Ovary (tissue), 7 donors: ENCODE measurements at regions not wholly inside any gene's neighbourhood (a gene's known extent, or its start where the extent isn't known, plus 50 kb on each side); places are given as distances from the start of the nearest gene placed in this dataset.

Source experiments
- DNase-seq, 5 donors: peaks; one replicate each; pipeline ENCODE4 v3.0.0-alpha.2; 2019 to 2020
- H3K27ac ChIP-seq, 2 donors: fragments of 200-600 bp; one replicate each; pipeline versions ENCODE4 v1.5.1 to v1.8.0; 2019 to 2022
- H3K27me3 ChIP-seq: fragments of 200-600 bp; one replicate; pipeline ENCODE4 v1.8.0; 2022
- H3K36me3 ChIP-seq: fragments of 200-600 bp; sonication (generic); one replicate; pipeline ENCODE4 v1.5.1; 2019
- H3K4me1 ChIP-seq: one replicate; pipeline ENCODE4 v1.8.1; 2013; ENCODE audit warnings: mild to moderate bottlenecking, moderate library complexity; ENCODE audit not compliant: insufficient read depth
- H3K4me3 ChIP-seq: fragments of 200-600 bp; sonication (generic); one replicate; pipeline ENCODE4 v1.5.1; 2017
- H3K9me3 ChIP-seq, 2 donors: fragments of 200-600 bp in 1 of 2; sonication (generic) in 1 of 2; one replicate each; pipeline versions ENCODE4 v1.5.1 to v1.8.1; 2013 to 2019; ENCODE audit warnings: mild to moderate bottlenecking in 1 of 2, moderate library complexity in 1 of 2
- EP300 ChIP-seq: sonication (generic); formaldehyde crosslinking; IDR thresholded peaks from one replicate; pipeline ENCODE4 v1.6.1; 2017; ENCODE audit warnings: antibody characterized with exemption
- POLR2A ChIP-seq: fragments of 450-650 bp; IDR thresholded peaks from one replicate; pipeline ENCODE4 v1.6.1; 2017; ENCODE audit warnings: antibody characterized with exemption, mild to moderate bottlenecking, moderate library complexity
- WGBS, 3 donors: extraction: QIAGEN DNeasy Blood & Tissue Kit in 1 of 3; methylation state at CpG; one replicate each; pipeline versions ENCODE4 v1.1.5 to v1.1.7; 2013 to 2017; 5-methylcytosine and 5-hydroxymethylcytosine counted together
- intact Hi-C, 4 donors: fragments of 100-400 bp; cut with DNase I; formaldehyde crosslinking; loops; one replicate each; pipeline versions ENCODE4 v1.11.0 to v1.15.1; 2022 to 2023
- TF ChIP-seq, protein P1 (sequence below), 3 donors: fragments of 450-650 bp in 2 of 3; fragments of 200-600 bp in 1 of 3; IDR thresholded peaks; one replicate each; pipeline versions ENCODE4 v1.5.1 to v1.8.0; 2016 to 2022; ENCODE audit warnings: antibody characterized with exemption in 3 of 3, mild to moderate bottlenecking in 1 of 3
- donor health status: DM: no; HTN: no; CAD: no; lungs with moderate emphysema.
- donor health status: DM: no; HTN: no; CAD: no.
- donor health status: Bipolar disorder and iron deficiency.
- donor health status: DM: no; HTN: no; CAD: no.
- donor health status: DM: yes; HTN: yes; CAD: no.

DNA sequence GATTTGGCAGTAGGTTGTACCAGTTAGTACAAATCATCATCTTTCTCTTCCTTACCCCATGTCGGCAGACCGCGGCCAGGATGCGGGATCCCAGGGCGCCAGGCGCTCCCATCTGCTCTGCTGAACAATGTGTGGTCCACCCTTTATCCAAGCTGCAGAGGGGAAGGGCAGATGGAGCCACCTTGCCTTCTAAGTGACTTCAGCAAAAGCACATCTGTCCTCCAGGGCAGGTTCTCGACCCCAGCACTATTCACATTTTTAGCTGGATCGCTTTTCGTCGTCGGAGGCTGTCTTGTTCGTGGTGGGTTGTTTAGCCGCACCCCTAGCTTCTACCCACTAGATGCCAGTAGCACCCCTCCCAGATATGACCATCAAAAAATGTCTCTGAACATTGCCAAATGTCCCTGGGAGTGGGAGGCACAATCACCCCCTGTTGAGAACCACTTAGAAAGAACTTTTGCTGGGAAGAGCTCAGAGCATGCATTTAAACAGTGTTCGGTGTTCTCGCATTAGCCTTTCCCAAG is 58.1 kb upstream of the SIM2 start:
- Histone ChIP-seq H3K27me3 (no peaks in the 10 kb centered on the region), H3K27ac (no peak overlapping the region), H3K9me3 (no peaks in the 10 kb centered on the region), H3K36me3 (no peaks in the 10 kb centered on the region), H3K4me1 (no peaks in the 10 kb centered on the region), H3K4me3 (no peak overlapping the region)
- TF ChIP-seq, protein P1, sequence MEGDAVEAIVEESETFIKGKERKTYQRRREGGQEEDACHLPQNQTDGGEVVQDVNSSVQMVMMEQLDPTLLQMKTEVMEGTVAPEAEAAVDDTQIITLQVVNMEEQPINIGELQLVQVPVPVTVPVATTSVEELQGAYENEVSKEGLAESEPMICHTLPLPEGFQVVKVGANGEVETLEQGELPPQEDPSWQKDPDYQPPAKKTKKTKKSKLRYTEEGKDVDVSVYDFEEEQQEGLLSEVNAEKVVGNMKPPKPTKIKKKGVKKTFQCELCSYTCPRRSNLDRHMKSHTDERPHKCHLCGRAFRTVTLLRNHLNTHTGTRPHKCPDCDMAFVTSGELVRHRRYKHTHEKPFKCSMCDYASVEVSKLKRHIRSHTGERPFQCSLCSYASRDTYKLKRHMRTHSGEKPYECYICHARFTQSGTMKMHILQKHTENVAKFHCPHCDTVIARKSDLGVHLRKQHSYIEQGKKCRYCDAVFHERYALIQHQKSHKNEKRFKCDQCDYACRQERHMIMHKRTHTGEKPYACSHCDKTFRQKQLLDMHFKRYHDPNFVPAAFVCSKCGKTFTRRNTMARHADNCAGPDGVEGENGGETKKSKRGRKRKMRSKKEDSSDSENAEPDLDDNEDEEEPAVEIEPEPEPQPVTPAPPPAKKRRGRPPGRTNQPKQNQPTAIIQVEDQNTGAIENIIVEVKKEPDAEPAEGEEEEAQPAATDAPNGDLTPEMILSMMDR (IDR thresholded peaks at IDR 0.05) = no peak
- TF ChIP-seq EP300 (no peak), POLR2A (no peak)
- 74 to 79% (median 78%) methylated on average over 15 of the region's 15 CpGs for WGBS, 3 donors
- DNase-seq = no peak
- intact Hi-C loops = no loop called here

GRCh38 chr21:36641346-36641745 is 57.6 kb upstream of the SIM2 start:
- Histone ChIP-seq H3K36me3 (no peaks in the 10 kb centered on the region), H3K4me3 (no peak overlapping the region), H3K27me3 (no peaks in the 10 kb centered on the region), H3K4me1 (no peaks in the 10 kb centered on the region), H3K9me3 (no peaks in the 10 kb centered on the region), H3K27ac (no peak overlapping the region)
- WGBS, 3 donors = 97 to 100% (median 98%) methylated on average over 1 of the region's 1 CpG
- DNase-seq = no peak
- intact Hi-C loops = no loop called here
- TF ChIP-seq POLR2A = no peak
- no peak for TF ChIP-seq EP300
- TF ChIP-seq, protein P1 (IDR thresholded peaks at IDR 0.05) = no peak

- intact Hi-C loops = no loop called here
- no peak overlapping the region for H3K4me3 ChIP-seq
- H3K4me1 ChIP-seq = no peaks in the 10 kb centered on the region
- 81 to 88% (median 81%) methylated on average over 9 of the region's 9 CpGs for WGBS, 3 donors
- H3K27ac ChIP-seq = no peak overlapping the region
- DNase-seq = no peak
- H3K36me3 ChIP-seq = no peaks in the 10 kb centered on the region
- H3K9me3 ChIP-seq = no peaks in the 10 kb centered on the region
- no peaks in the 10 kb centered on the region for H3K27me3 ChIP-seq
- TF ChIP-seq EP300 (no peak), POLR2A (no peak)
- TF ChIP-seq, protein P1 (IDR thresholded peaks at IDR 0.05) = no peak
Measured at GRCh38 chr21:36641886-36642285, 57.0 kb upstream of the SIM2 start.

DNA sequence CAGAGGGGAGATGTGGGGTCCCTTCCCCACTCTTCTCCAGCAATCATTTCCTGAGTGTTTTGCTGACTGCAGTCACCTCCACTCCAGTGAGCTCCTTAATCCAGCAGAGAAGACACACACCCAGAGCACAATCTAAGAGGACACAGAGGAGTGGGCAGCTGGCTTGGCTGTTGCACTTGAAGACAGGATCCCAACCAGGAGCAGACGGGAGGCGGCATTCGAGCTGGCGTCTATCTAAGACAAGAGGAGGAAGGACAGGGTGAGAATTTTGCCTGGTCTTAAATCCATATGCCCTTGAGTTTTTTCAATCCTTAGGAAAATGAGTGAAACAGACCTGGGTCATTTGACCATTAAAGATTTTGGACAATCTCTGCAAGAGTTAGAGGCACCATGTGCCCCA is 56.1 kb upstream of the SIM2 start:
- DNase-seq = no peak
- Histone ChIP-seq H3K36me3 (no peaks in the 10 kb centered on the region), H3K27ac (no peak overlapping the region), H3K9me3 (no peaks in the 10 kb centered on the region), H3K27me3 (no peaks in the 10 kb centered on the region), H3K4me3 (no peak overlapping the region), H3K4me1 (no peaks in the 10 kb centered on the region)
- intact Hi-C loops = no loop called here
- TF ChIP-seq POLR2A = no peak
- TF ChIP-seq EP300 = no peak
- TF ChIP-seq, protein P1 (IDR thresholded peaks at IDR 0.05) = no peak
- 72 to 85% (median 79%) methylated on average over 4 of the region's 4 CpGs for WGBS, 3 donors
